WERI-Rb-1 (cell line): ENCODE measurements at regions not wholly inside any gene's neighbourhood (a gene's known extent, or its start where the extent isn't known, plus 50 kb on each side); places are given as distances from the start of the nearest gene placed in this dataset.

Experiments
- DNase-seq: peaks from one replicate; pipeline ENCODE4 v3.0.0-alpha.2; 2020
- H3K27ac ChIP-seq: fragments of 250-450 bp; sonication (Bioruptor Pico); 2 replicates; pipeline ENCODE4 v1.5.1; 2020; ENCODE audit warnings: mild to moderate bottlenecking, moderate library complexity
- H3K27me3 ChIP-seq: fragments of 250-450 bp; sonication (Bioruptor Pico); 2 replicates; pipeline ENCODE4 v1.5.1; 2021; ENCODE audit warnings: mild to moderate bottlenecking, low read depth, moderate library complexity; ENCODE audit not compliant: insufficient read depth, severe bottlenecking
- H3K36me3 ChIP-seq: fragments of 250-450 bp; sonication (Bioruptor Pico); 2 replicates; pipeline ENCODE4 v1.5.1; 2020; ENCODE audit warnings: mild to moderate bottlenecking, moderate library complexity
- H3K4me3 ChIP-seq: 2 replicates; pipeline ENCODE4 v1.5.1; 2011; ENCODE audit warnings: low read depth, mild to moderate bottlenecking, control low read depth, low read length
- H3K9me3 ChIP-seq: fragments of 250-450 bp; sonication (Bioruptor Pico); 2 replicates; pipeline ENCODE4 v1.5.1; 2021; ENCODE audit warnings: mild to moderate bottlenecking, moderate library complexity; ENCODE audit not compliant: severe bottlenecking
- CTCF ChIP-seq: IDR thresholded peaks from 2 replicates; pipeline ENCODE4 v1.5.1; 2011; ENCODE audit warnings: low read depth, mild to moderate bottlenecking, control low read depth, inconsistent platforms, low read length

- DNase-seq, result no peak
- no peak for TF ChIP-seq CTCF
These were observed 173.0 kb downstream of the CBLN1 start for GRCh38 chr16:49108611-49109010.

DNA sequence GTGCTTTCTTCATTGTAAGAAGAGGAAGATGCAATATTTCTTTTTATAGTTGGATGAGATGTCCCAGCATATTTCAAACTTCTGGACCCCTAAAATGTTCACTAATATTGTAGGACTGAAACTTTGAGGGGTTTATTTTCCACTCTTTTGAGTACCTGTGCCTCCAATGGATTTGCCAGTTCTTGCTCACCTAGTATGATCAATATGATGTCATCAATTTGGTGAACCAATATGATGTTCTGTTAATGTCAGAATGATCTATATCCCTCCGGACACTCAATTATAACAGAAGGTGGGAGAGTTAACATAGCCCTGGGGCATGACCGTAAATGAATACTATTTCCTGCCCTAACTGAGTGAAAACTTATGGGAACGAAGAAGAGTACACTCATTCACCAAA lies 178.3 kb downstream of the CBLN1 start:
- no peak overlapping the region for H3K4me3 ChIP-seq
- no peaks in the 10 kb centered on the region for H3K27me3 ChIP-seq
- no peak overlapping the region for H3K27ac ChIP-seq
- DNase-seq, result no peak
- TF ChIP-seq CTCF, result no peak
- no peaks in the 10 kb centered on the region for H3K36me3 ChIP-seq
- no peaks in the 10 kb centered on the region for H3K9me3 ChIP-seq

More at GRCh38 chr16:49108611-49109010, 173.0 kb downstream of the CBLN1 start:
- Histone ChIP-seq H3K4me3 (no peak overlapping the region), H3K27me3 (no peaks in the 10 kb centered on the region), H3K27ac (no peak overlapping the region), H3K36me3 (no peaks in the 10 kb centered on the region), H3K9me3 (no peaks in the 10 kb centered on the region)

DNA sequence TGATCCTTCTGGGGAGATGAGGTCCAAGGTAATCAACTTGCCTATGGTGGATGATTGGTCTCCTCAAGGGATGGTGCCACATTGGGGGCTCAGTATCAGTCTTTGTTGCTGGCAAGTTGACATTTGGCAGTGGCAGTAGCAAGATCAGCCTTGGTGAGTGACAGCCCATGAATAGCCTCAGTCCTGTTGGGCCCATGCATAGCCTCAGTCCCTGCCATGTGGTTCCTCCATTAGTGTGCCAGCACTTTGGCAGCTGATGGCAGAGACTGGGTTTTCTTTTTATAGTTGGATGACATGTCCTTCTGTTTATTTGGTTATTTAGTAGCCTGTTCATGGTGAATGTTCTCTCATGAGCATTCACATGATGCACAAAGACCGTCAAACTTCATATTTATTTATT lies 179.6 kb downstream of the CBLN1 start:
- DNase-seq, result no peak
- H3K27ac ChIP-seq, result no peak overlapping the region
- H3K9me3 ChIP-seq, result no peaks in the 10 kb centered on the region
- H3K36me3 ChIP-seq, result no peaks in the 10 kb centered on the region
- no peak overlapping the region for H3K4me3 ChIP-seq
- no peaks in the 10 kb centered on the region for H3K27me3 ChIP-seq
- no peak for TF ChIP-seq CTCF

DNA sequence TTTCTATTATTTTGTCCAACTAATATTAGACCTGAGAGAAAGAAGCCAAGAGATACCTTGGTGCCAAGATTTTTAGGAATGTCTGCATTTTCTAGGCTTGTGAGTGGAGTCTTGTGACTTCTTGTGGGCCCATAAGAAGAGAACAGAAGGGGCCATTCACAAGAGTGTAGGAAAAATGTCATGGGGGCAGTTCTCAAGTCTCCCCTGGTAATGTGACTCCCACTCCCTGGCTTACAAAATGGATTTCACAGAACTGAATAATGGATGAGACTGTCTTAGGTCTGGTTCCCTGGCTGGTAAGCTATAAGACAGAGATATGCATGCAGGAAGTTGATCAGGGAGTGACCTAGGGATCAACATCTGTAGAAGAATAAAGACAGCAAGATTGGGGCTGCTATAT lies 181.3 kb downstream of the CBLN1 start:
- H3K27me3 ChIP-seq, result no peaks in the 10 kb centered on the region
- no peak for TF ChIP-seq CTCF
- no peak overlapping the region for H3K4me3 ChIP-seq
- no peak for DNase-seq
- H3K9me3 ChIP-seq, result no peaks in the 10 kb centered on the region
- no peak overlapping the region for H3K27ac ChIP-seq
- H3K36me3 ChIP-seq, result no peaks in the 10 kb centered on the region

GRCh38 chr16:49097964-49098363 lies 183.7 kb downstream of the CBLN1 start:
- DNase-seq, result no peak
- Histone ChIP-seq H3K9me3 (no peaks in the 10 kb centered on the region), H3K27ac (no peak overlapping the region), H3K4me3 (no peak overlapping the region), H3K27me3 (no peaks in the 10 kb centered on the region), H3K36me3 (no peaks in the 10 kb centered on the region)
- TF ChIP-seq CTCF, result no peak

DNA sequence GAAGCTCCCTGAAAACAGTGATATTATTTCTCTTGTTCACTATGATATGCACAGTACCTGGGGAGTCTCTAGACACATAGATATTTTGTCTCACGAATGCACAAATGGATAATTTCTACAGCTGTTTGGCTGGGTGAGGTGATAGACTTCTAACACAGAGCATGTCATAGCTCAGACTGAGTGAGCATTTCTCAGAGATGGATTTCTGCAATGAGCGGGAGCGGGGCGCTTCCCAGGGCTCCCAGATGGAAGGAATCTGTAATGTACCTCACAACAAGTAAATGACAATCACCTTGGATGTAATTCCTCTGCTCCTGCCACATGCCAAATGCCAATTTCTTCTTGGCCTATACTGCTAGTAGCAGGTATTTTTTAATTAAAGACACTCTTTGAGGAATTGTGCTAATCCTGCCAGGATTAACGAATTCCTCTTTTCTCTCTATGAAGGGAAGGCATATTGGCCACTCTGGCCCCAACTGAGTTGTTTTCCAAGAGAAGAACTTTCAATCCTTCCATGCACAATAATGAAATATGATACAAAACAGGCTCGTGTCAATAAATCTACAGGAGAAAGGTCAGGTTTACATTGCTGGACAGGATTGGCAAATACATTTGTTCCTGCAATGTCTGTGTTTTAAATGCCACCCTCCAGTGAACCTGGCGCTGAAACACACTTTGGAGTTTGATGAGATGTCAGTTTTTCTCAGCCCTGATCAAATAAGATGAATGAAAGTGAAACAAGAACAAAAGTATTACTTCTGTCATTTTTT lies 185.3 kb downstream of the CBLN1 start:
- no peaks in the 10 kb centered on the region for H3K27me3 ChIP-seq
- H3K27ac ChIP-seq, result no peak overlapping the region
- no peak for TF ChIP-seq CTCF
- no peaks in the 10 kb centered on the region for H3K36me3 ChIP-seq
- no peaks in the 10 kb centered on the region for H3K9me3 ChIP-seq
- H3K4me3 ChIP-seq, result no peak overlapping the region
- no peak for DNase-seq
